GM12872 (cell line): ENCODE measurements at regions not wholly inside any gene's neighbourhood (a gene's known extent, or its start where the extent isn't known, plus 50 kb on each side); places are given as distances from the start of the nearest gene placed in this dataset.

Source experiments
- TF ChIP-seq, protein P1 (sequence below): IDR thresholded peaks from 3 replicates; pipeline ENCODE4 v1.5.1; 2011; ENCODE audit warnings: low read depth, mild to moderate bottlenecking, low read length, moderate library complexity; ENCODE audit not compliant: insufficient read depth

DNA sequence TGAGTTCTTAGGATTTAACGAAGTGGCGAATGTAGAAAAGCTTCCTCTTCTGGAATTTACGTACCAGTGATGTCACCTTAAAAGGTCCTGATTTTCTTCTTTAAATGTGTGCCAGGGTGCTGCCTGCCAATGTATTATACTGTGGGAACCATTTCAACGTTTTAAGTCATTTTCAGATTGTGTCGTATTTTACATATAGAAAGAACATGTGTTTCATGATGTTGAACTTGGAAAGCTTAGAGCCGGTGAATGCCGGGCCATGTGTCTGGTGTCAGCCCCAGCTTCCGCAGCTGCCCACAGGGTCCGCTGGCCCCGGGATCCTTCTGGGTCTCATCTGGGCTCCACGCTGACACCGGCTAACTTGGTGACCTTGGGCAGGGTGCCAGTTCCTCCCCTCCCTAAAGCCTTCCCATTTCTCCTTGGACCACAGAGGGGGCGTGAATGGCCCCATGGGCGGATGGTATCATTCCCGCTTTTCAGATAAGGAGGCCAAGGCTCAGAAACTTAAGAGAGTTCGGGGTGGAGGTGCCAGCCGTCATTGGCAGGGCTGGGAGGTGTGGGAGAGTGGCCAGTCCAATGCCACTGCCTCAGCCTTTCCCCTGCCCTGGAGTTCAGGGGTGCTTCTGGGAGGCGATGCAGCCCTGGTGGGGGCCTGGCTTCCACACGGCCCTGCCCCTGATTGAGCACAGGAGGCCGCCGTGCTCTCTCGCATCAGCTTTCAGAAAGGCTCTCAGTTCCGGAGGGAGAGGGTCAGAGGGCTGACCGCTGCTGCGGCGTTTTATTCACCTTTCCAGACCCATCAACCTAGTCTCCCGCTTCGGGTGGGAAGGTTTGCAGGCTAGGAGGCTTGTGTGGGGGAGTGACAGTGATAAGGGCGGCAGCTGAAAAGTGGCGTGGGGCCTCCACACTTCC is 68.8 kb upstream of the CIBAR2 start:
- TF ChIP-seq, protein P1, sequence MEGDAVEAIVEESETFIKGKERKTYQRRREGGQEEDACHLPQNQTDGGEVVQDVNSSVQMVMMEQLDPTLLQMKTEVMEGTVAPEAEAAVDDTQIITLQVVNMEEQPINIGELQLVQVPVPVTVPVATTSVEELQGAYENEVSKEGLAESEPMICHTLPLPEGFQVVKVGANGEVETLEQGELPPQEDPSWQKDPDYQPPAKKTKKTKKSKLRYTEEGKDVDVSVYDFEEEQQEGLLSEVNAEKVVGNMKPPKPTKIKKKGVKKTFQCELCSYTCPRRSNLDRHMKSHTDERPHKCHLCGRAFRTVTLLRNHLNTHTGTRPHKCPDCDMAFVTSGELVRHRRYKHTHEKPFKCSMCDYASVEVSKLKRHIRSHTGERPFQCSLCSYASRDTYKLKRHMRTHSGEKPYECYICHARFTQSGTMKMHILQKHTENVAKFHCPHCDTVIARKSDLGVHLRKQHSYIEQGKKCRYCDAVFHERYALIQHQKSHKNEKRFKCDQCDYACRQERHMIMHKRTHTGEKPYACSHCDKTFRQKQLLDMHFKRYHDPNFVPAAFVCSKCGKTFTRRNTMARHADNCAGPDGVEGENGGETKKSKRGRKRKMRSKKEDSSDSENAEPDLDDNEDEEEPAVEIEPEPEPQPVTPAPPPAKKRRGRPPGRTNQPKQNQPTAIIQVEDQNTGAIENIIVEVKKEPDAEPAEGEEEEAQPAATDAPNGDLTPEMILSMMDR, result no peak

DNA sequence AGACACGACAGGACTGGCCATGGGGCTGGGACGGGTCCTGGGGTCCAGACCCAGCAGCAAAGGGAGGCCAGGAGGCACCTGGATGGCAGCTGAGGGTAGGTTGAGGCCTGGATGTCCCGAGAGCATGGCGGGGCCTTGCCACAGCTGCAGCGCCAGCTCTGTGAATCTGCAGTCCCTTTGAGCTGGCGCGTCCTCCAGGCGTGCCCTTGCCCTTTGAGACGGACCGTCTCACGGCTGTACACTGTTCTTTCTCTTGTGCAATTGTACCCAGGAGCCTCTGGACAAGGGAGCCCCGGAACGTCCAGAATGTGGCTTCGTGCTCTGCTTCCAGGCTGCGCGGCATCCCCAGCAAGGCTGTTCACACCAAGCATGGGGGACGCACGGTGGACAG is 69.5 kb upstream of the CIBAR2 start:
- TF ChIP-seq, protein P1, result no peak

DNA sequence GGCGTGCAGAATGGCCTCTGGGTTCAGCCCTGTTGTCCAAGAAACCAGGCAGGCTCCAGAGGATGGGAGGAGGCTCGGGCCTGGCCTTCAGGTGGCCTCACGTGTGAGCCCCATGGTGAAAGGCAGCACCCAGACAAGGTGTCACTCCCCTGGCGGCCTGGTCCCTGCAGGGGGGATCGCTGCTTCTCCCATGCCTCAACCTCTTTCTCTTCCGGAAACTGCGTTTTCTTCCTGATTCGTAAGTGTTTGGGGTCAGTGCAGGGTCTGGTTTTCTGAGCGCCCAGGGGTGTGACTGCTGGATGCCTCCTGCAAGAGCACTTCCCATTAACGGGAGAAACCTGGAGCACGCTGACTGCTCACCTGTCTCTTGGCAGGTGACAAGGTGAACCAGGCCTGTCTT is 70.0 kb upstream of the CIBAR2 start:
- TF ChIP-seq, protein P1, result no peak

DNA sequence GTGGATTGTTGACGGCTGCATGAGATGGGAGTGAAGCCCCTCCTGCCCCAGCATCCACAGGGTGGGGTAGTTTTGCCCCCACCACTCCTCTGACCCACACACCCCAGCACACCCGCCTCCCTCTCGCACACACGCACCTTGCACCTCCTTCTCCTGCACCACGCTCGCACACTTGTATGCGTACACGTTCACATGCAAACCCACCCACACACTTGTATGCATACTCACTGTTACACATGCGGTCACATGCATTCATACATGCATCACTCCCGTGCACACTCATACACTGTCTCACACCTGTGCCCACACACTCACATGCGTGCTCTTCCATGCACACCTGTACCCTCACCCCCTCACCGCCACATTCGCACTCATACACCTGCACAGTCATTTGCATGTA is 70.5 kb upstream of the CIBAR2 start:
- TF ChIP-seq, protein P1, result no peak

DNA sequence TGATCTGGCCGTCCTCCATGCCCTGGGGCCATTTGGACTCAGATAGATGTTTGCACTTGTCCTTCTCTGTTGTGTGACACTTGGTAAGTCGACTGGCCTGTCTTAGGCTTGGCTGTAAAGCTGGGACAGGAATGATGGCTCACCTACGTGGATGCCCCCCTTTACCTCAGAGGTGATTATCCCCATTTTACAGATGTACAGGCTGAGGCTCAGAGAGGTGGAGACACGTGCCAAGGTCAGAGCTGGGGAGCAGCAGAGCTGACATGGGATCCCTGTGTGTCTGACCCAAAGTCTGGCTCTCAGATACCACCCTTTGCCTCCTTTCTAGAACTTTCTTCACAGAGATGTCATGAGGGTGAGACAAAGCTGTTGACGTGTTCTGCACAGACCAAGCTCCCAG is 71.3 kb upstream of the CIBAR2 start:
- TF ChIP-seq, protein P1, result no peak

DNA sequence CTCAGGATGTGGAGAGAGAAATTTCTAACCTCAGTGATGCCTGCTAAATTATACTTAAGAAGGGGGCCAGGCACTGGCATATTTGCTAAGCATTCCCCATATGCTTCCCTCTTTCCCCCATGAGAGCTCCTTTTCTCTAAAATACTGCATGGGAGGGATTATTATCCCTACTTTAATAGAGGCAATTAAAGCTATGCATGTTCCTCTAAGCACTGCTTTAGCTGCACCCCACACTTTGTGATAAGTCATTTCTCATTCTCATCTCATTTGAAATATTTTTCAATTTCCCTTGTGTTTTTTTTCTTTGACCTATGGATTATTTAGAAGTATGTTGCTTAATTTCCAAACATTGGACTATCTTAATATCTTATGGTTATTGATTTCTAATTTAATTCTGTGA is 72.1 kb upstream of the CIBAR2 start:
- TF ChIP-seq, protein P1, result no peak

DNA sequence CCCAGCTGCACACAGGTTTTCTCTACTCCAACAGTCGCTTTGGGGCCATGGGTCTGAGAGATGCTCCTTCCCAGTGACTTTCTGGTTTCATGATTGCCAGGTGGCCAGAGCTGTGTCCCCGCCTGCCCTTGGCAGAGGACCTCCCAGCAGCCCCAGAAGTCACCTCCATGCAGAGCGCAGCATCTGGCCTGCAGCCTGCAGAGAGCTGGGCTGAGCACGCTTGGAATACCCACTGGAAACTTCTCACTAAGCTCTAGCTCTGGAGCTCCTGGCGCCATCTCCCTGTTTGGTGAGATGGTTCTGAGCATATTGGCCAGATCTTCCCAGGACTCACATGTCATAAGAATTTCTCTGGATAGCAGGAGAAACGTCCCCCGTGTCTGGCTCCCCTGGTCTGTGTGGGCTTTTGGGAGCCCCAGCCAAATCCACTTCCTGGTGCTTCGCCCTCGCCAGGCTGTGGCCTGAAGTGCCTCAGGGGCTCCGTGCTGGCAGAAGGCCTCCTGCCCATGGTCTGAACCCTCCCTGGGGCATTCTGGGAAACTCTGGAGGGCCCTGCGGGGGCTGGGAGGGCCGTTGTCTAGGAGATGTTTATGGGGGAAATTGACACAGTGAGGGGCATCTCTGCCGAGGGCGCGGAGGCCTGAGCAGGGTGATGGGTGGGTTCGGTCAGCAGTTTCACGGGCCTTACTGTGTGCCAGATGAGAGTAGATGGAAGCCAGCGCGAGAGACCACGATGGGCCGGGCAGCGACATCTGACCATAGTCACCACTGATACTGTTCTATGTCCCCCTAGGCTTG is 73.2 kb upstream of the CIBAR2 start:
- TF ChIP-seq, protein P1, result no peak
